ENCODE measurements at regions not wholly inside any gene's neighbourhood (a gene's known extent, or its start where the extent isn't known, plus 50 kb on each side); places are given as distances from the start of the nearest gene placed in this dataset.

DNA sequence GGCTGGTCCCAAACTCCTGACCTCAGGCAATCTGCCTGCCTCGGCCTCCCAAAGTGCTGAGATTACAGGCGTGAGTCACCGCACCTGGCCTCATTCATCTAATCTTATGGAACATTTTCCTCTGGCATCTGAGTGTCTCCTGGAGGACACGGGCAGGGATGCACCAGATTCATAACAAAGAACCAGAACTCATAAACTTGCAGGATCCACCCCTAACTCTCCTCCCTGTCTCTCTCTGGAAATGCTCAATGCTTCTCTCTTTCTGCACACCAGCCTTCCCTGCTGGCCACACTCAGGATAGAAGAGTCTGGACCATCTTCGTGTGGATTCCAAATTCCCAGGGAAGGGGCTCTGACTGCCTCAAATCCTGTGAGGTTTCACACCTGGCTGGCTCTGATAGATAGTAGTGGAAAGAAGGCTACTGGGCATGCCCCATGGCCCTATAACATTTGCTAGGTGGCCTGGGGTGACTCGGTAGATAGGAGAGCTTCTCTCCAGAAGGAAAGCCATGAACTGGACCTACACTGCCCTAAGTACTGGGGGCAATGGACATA, 483.2 kb upstream of the GYPC start:
- H3K4me1 Mint-ChIP-seq, result no peaks in the 10 kb centered on the region
- no peaks in the 10 kb centered on the region for H3K27me3 Mint-ChIP-seq (ENCODE audit: low read depth)
- no peaks in the 10 kb centered on the region for H3K36me3 Mint-ChIP-seq (ENCODE audit: low read depth)
- no peak overlapping the region for H3K27ac Mint-ChIP-seq
- H3K9me3 Mint-ChIP-seq, result no peaks in the 10 kb centered on the region
- no peak overlapping the region for H3K4me3 Mint-ChIP-seq
- no peak for TF ChIP-seq CTCF (IDR thresholded peaks at IDR 0.05; ENCODE audit: unreplicated experiment in 3 of 3)

DNA sequence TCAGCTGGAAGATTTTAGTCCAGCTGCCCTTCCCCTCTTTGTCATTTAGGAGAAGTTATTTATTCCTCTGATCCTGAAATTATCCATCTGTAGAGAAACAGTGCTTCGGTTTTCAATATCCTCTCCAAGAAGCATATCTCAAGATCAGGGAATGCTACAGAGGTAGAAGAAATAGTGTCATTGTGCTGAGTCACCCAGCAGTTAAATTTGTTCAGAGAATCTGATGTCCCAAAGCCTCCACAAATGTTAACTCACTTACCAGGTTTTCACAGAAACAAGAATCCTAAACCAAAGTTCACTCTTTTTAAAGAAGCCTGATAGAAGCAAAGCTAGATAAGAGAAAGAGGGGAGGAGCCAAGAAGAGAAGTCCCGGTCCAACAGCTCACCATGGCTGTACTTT, 480.7 kb upstream of the GYPC start:
- no peaks in the 10 kb centered on the region for H3K27me3 Mint-ChIP-seq (ENCODE audit: low read depth)
- no peaks in the 10 kb centered on the region for H3K36me3 Mint-ChIP-seq (ENCODE audit: low read depth)
- H3K27ac Mint-ChIP-seq, result no peak overlapping the region
- no peaks in the 10 kb centered on the region for H3K9me3 Mint-ChIP-seq
- no peak overlapping the region for H3K4me3 Mint-ChIP-seq
- no peaks in the 10 kb centered on the region for H3K4me1 Mint-ChIP-seq
- no peak for TF ChIP-seq CTCF (IDR thresholded peaks at IDR 0.05; ENCODE audit: unreplicated experiment in 3 of 3)

- H3K9me3 Mint-ChIP-seq, result no peaks in the 10 kb centered on the region
- no peak overlapping the region for H3K27ac Mint-ChIP-seq
- H3K27me3 Mint-ChIP-seq (ENCODE audit: low read depth), result no peaks in the 10 kb centered on the region
- no peaks in the 10 kb centered on the region for H3K36me3 Mint-ChIP-seq (ENCODE audit: low read depth)
- H3K4me3 Mint-ChIP-seq, result no peak overlapping the region
- H3K4me1 Mint-ChIP-seq, result no peaks in the 10 kb centered on the region
- TF ChIP-seq CTCF (IDR thresholded peaks at IDR 0.05; ENCODE audit: unreplicated experiment in 3 of 3), result no peak
These were observed 478.5 kb upstream of the GYPC start for GRCh38 chr2:126177479-126177878.

GRCh38 chr2:126187668-126188067, 468.3 kb upstream of the GYPC start:
- Mint-ChIP-seq H3K9me3 (peaks cover 4% of the 10 kb centered on the region), H3K4me1 (no peaks in the 10 kb centered on the region), H3K36me3 (ENCODE audit: low read depth) (no peaks in the 10 kb centered on the region), H3K27me3 (ENCODE audit: low read depth) (no peaks in the 10 kb centered on the region), H3K27ac (no peak overlapping the region), H3K4me3 (no peak overlapping the region)
- no peak for TF ChIP-seq CTCF (IDR thresholded peaks at IDR 0.05; ENCODE audit: unreplicated experiment in 3 of 3)

- no peak for TF ChIP-seq CTCF (IDR thresholded peaks at IDR 0.05; ENCODE audit: unreplicated experiment in 3 of 3)
- Mint-ChIP-seq H3K4me3 (no peak overlapping the region), H3K27ac (no peak overlapping the region), H3K36me3 (ENCODE audit: low read depth) (no peaks in the 10 kb centered on the region), H3K4me1 (peaks cover 9% of the 10 kb centered on the region), H3K27me3 (ENCODE audit: low read depth) (no peaks in the 10 kb centered on the region), H3K9me3 (peaks cover 5% of the 10 kb centered on the region)
These were observed 466.4 kb upstream of the GYPC start for GRCh38 chr2:126189527-126189926.

GRCh38 chr2:126200538-126200937, 455.4 kb upstream of the GYPC start:
- no peaks in the 10 kb centered on the region for H3K36me3 Mint-ChIP-seq (ENCODE audit: low read depth)
- TF ChIP-seq CTCF (IDR thresholded peaks at IDR 0.05; ENCODE audit: unreplicated experiment in 3 of 3), result no peak
- no peaks in the 10 kb centered on the region for H3K27me3 Mint-ChIP-seq (ENCODE audit: low read depth)
- H3K4me3 Mint-ChIP-seq, result no peak overlapping the region
- H3K4me1 Mint-ChIP-seq, result no peaks in the 10 kb centered on the region
- H3K9me3 Mint-ChIP-seq, result peaks cover 17% of the 10 kb centered on the region
- H3K27ac Mint-ChIP-seq, result peak overlapping the region in 1 of 3 experiments; percentile 61
